BE2C (cell line): ENCODE measurements at regions not wholly inside any gene's neighbourhood (a gene's known extent, or its start where the extent isn't known, plus 50 kb on each side); places are given as distances from the start of the nearest gene placed in this dataset.
"Not testable (repeated sequence)": the region's sequence is repeated elsewhere in the genome, so short reads cannot be mapped to it uniquely, and the experiment has no call there.

Experiments used
- DNase-seq: peaks from one replicate; pipeline ENCODE4 v3.0.0-alpha.2; 2020
- H3K27me3 ChIP-seq: fragments of 250-450 bp; sonication (Bioruptor Pico); 2 replicates; pipeline ENCODE4 v1.5.1; 2020; ENCODE audit warnings: mild to moderate bottlenecking
- H3K36me3 ChIP-seq: fragments of 250-450 bp; sonication (Bioruptor Pico); 2 replicates; pipeline ENCODE4 v1.5.1; 2020; ENCODE audit warnings: mild to moderate bottlenecking
- H3K4me1 ChIP-seq: fragments of 250-450 bp; sonication (Bioruptor Pico); 2 replicates; pipeline ENCODE4 v1.5.1; 2020
- H3K4me3 ChIP-seq: 2 replicates; pipeline ENCODE4 v1.5.1; 2011; ENCODE audit warnings: low read depth, low read length
- H3K9me3 ChIP-seq: fragments of 250-450 bp; sonication (Bioruptor Pico); 2 replicates; pipeline ENCODE4 v1.5.1; 2020
- CTCF ChIP-seq: IDR thresholded peaks from 2 replicates; pipeline ENCODE4 v1.5.1; 2012; ENCODE audit warnings: mild to moderate bottlenecking, low read depth, low read length

- no peaks in the 10 kb centered on the region for H3K27me3 ChIP-seq
- no peak overlapping the region for H3K4me3 ChIP-seq
- H3K36me3 ChIP-seq, result no peaks in the 10 kb centered on the region
- DNase-seq, result no peak
- H3K9me3 ChIP-seq, result no peaks in the 10 kb centered on the region
- H3K4me1 ChIP-seq, result peaks cover 4% of the 10 kb centered on the region
- no peak for TF ChIP-seq CTCF
These were observed 90.6 kb downstream of the CD200R1L start for GRCh38 chr3:112755845-112756613.

GRCh38 chr3:112755046-112755445 lies 91.6 kb downstream of the CD200R1L start:
- H3K27me3 ChIP-seq, H3K4me1 ChIP-seq, H3K9me3 ChIP-seq, H3K4me3 ChIP-seq, H3K36me3 ChIP-seq, DNase-seq: not testable (repeated sequence)

DNA sequence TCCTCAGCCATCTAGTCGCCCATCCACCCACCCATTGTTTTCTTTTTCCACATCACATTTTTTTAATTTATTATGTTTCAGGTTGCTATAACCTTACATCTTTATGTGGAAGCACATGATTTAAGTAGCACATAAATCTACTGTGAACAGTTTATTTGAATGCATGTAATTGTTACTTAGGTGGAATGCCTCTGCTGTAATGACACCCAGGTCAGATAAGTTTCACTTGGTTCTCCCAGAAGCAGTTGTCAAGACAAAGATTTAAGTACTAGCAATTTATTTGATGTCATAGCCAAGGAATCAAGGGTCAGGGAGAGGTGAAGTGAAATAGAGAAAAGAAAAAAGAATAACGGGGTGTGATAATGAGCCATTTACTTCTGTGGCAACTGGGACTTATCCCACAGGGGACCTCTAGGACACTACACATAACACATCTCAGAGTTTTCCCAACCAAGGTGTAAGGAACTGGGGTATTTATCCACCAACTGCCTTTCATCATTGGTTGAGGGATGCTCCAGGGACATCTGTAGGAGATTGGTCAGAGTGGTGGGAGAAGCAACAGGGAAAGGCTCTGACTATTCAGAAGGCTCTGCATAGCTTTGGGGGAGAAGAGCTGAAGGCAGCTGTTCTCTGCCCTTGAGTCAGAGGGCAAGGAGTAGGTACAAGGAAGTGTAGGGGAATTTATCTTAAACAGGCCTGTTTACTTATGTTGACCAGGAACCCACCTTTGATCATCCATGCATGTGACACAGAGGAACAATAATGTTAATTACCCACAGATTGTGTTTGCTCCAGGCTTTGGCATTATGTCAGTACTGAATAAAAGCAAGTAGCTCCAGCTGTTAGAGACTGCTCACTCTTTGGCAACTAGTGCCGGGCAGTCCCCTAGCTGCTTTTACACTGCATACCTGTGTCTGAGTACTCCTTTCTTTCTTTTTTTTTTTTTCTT lies 94.8 kb downstream of the CD200R1L start:
- no peak overlapping the region for H3K4me3 ChIP-seq
- H3K36me3 ChIP-seq, result no peaks in the 10 kb centered on the region
- H3K9me3 ChIP-seq, result no peaks in the 10 kb centered on the region
- no peaks in the 10 kb centered on the region for H3K4me1 ChIP-seq
- no peak for TF ChIP-seq CTCF
- H3K27me3 ChIP-seq, result no peaks in the 10 kb centered on the region
- DNase-seq, result no peak

DNA sequence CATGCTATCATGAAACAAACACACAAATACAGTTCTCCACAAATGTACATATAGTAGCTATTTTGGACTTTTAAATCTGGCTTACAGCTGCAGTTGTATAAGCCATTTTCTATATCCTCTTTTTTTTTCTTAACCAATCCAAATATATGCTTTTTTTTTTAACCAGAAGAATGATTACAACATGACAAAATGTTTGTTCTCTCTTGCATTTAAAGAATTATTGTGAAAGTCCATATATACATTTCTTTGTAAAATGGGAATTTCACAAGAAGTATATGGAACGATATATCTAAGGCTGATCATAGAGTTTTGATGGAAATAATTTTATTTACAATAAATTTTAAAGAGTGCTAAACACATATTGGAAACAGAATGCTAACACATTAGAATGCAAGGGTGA lies 95.6 kb downstream of the CD200R1L start:
- DNase-seq, result no peak
- H3K4me1 ChIP-seq, result no peaks in the 10 kb centered on the region
- H3K4me3 ChIP-seq, result no peak overlapping the region
- no peaks in the 10 kb centered on the region for H3K9me3 ChIP-seq
- no peaks in the 10 kb centered on the region for H3K27me3 ChIP-seq
- TF ChIP-seq CTCF, result no peak
- no peaks in the 10 kb centered on the region for H3K36me3 ChIP-seq

GRCh38 chr3:112747624-112748023 lies 99.0 kb downstream of the CD200R1L start:
- TF ChIP-seq CTCF, result no peak
- Histone ChIP-seq H3K4me3 (no peak overlapping the region), H3K36me3 (no peaks in the 10 kb centered on the region), H3K4me1 (no peaks in the 10 kb centered on the region), H3K9me3 (no peaks in the 10 kb centered on the region), H3K27me3 (no peaks in the 10 kb centered on the region)
- no peak for DNase-seq

DNA sequence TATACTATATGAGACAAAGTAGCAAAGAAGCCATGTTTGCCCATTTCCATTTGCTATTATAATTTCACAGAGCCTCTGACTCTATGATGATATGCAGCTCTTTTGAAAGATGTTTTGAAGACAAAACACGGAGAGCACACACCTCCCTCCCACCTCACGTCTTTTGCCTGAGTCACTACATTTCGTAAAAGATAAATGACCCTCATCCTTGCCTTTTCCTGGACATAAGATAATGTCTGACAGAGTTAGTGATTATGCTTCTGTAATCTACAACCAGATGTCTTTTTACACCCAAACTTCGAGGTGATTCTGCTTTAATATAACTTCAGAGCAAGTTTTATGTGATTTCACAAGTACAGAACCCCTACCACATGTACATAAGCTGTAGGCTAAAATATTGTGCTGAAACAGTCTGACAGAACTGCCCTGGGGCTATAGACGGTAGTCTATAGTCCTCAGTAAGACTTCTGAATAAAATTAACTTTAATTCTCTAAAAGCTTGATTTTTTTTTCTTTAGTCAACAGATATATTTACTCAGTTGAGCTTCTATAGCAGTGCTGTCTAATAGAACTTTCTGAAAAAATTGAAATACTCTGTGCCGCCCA lies 99.9 kb downstream of the CD200R1L start:
- Histone ChIP-seq H3K27me3 (no peaks in the 10 kb centered on the region), H3K4me1 (no peaks in the 10 kb centered on the region), H3K9me3 (no peaks in the 10 kb centered on the region), H3K4me3 (no peak overlapping the region), H3K36me3 (no peaks in the 10 kb centered on the region)
- DNase-seq, result no peak
- no peak for TF ChIP-seq CTCF
